Renal cortex interstitium (tissue), 11 donors: ENCODE measurements at regions not wholly inside any gene's neighbourhood (a gene's known extent, or its start where the extent isn't known, plus 50 kb on each side); places are given as distances from the start of the nearest gene placed in this dataset.

Experiments used
- DNase-seq, 11 donors: peaks; one replicate each; pipeline ENCODE4 v3.0.0-alpha.2; 2013; ENCODE audit warnings: low read depth in 9 of 11, low spot score in 4 of 11; ENCODE audit errors: extremely low read depth in 1 of 11

DNA sequence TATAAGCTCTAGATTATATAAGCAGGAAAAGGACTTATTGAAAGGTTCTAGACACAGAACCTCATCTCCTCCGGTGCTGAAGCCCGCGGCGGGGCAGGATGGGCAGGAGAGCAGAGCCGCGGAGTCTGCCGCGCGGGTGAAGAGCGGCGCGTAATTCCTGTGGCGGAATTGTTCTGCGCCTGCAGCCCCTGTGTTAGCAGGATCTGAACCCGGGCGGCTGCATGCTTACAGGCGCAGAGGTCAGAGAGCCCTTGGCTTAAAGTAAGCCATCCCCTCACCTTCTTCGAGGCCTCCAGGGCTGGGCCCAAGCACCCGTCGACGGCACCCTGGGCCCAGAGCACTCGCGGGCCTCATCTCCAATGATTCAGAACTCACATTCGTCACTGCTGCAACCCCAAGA, 89.3 kb downstream of the FASLG start:
- DNase-seq: no peak

DNA sequence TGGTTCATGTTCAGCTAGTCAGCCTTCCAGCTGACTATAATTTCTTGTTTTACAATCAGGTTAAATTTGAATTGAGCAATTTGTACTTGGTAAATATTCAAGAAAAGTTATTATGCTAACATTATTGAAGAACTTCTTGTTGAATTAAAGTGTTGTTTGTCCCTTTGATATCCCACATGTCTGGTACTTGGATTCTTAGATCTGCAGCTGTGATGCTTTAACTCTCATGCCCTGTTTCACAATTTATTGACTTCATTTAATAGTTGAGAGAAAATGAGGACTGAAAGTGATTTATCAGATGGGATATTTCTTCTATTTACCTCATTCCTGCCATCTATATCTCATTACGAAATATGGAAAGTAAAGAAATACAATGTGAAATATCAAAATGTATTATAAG, 92.8 kb downstream of the FASLG start:
- no peak for DNase-seq

DNA sequence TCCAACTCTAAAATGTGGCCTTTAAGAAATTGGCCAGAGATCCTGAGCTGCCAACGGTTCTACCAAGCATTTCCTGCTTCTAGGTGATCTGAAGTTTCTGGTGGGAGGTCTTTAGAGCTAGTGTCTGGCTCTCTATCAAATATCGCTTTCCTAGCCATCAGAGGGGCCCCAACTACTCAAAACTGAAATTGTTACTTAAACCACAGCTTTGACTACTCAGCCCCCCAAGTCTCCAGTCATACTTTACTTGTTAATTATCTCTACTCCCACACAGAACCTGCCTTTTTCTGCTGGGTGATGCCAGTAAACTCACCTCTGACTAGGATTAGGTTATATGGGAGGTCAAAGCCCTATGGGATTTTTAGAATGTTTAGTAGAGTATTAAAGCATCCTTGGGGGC, 95.1 kb downstream of the FASLG start:
- DNase-seq: no peak

DNA sequence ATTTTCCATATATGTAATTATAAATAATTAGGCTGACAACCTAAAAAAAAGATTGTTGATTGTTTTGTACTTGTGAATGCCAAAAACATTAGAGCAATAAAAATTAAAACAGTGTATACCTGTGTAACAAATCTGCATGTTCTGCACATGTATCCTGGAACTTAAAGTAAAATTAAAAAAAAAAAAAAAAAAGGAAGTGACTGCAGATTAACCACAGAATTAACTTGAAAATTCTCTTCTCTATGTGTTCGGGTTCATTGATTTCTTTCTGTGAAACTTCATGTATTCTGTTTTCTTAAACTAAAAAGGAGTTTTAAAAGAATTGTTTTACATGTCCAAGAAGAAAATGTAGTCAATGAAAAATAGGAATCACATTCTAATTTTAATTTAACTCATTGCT, 95.7 kb downstream of the FASLG start:
- no peak for DNase-seq

DNA sequence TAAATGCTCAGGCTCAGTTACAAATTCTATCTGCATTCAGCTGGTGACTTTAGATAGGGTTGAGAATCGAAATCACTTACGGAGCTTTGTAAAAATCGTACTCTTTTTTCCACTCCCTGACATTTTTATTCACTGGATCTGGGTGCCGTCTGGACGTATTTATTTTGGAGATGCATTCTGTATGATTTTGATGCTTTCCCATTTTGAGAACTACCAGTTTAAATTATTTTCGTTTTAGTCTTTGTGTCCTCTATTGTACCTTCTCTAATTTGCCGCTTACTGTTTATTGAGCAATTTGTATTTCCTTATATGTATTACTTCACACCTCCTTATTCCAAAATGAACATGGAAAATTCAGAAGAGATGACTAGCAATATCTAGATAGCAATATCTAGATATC, 96.2 kb downstream of the FASLG start:
- no peak for DNase-seq

DNA sequence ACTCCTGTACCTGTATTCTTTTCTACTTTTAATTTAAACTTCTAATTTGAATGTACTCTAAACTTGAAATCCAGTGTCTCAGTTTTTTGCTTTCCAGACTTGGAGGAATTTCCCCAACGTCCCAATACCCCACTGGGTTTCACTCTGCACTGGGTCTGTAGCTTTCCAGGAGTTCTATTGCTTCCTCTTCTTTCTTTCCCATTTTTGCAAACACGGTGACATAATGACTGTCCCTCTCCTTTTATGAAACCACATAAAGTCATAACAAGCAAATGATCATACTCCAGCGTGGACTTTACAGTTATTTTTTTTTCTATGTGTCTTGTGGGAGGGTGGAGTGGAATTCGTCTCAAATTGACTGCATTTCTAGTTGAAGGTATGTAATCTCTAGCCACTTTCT, 97.1 kb downstream of the FASLG start:
- no peak for DNase-seq

DNA sequence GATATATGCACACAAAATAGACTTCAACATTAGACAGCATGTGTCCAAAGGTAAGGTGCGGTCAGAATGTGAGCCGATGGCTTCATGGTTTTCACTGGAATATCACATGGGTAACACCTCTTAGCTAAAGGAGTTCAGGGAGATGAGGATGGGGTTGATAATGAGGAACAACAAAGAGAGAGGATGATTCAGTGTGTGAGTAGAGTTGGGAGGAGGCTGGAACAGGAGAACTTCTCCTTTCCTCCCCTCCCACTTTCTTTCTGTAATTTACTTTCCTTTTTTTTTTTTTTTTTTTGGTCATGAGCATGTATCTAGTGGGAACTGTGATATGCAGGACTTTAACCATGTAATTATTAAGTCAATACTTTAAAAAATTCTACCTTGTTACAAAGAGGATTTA, 99.4 kb downstream of the FASLG start:
- no peak for DNase-seq

DNA sequence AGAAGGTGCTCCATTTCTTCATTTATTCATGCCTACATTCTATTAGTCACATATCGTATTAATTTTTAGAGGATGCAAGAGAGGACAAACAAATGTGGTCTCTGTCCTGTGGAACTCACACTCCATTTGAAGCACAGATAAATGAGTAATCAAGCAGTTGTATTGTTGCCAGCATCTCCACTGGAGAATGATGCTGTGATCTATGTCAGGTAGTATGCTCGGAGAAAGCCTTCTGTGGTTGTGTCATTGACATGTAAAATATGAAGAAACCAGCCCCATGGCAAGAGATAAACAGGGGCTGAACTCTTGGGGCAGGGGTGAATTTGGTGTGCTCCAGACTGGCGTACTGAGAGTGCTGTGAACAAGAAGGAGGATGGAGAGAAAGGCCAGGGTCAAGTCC, 101.2 kb downstream of the FASLG start:
- no peak for DNase-seq

DNA sequence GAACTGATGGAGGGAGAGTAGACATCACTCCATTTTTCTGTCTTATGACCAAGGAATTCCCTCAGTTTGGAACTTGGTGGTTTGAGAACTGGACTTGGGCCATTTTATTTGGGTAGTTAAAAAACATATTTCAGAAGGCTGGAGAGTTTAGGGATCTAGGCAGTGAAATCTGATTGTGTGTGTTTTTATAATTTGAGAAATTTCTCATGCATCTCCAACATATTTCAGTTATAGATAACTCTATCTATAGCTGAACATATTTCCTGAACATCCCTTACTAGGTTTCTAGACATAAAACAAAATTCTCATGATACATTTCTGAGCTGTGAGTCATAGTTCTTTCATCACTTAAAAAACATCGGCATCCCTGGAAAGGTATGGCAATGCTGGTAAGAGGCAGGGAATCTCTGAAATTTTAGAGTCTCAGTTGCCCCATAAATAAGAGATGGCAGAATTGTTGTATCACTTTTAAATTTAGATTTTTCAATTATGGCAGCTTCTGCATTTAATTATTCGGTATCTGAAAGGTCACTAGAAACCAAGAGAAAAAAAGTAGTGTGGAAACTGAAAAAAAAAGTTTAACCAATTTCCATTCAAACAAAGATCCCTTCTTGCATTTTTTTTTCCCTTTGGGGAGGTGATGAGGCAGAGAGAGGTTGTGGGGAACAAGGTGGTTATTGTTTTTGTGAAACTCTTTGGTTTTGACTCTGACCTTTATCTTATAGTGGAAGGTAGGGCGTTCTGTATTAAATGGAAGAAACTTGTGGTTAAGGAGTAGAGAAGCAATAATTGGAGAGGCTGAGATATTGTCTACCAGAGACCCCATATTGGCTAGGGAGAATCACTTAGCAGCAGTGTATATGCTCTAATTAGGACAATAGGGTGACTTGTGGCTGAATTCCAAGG, 102.9 kb downstream of the FASLG start:
- DNase-seq: no peak

DNA sequence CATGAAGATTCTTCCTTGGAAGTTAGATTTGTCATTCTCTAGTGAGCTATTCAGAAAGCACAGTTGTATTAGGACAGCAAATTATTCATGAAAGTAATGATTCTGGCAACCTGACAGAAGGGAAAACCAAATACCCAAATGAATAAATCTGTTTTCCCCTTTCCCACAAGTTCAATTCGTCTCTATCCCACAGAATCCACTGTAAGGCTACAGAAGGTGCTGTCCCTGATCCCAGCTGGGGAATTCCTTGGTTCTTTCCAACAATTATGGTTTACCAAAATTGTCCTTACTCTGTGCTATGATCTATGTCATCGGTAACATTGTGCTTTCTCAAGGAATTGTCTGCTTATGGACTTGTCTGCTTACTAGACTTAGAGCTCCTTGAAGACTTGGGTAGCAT, 104.2 kb downstream of the FASLG start:
- no peak for DNase-seq

DNA sequence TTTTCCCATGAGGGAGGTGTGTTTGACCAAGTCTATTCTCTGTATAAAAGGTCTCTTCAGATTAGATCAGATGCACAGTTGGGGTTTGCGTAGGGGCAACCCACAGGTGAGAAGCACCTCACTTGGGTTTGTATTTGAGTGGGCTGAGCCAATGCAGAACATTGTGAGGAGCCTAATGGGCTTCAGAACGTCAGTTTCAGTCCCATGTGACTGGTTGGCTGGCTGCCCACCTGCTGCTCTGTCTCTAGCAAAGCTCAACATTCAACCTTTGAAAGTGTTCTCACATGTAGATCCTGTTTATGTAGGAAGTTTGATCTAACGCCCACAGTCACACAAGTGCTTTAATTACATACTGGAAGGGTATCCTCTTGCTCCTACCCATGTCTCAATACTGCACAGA, 105.5 kb downstream of the FASLG start:
- DNase-seq: no peak

DNA sequence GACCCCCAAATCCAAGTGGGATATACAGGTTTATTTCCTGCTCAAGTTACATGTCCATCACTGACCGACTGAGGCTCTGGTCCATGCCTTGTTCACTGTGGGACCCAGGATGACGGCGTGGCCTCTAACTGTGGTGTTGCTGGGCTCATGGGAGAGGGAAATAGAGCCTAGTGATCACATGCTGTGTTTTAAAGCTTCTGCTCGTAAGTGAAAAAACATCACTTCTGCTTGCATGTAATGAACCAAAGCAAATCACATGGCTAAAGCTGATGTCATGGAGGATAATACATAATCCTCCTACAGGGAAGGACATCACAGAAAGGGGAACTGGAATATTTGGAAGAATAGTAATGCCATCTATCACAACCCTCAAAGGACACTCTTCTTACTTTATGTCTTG, 107.6 kb downstream of the FASLG start:
- DNase-seq: no peak

DNA sequence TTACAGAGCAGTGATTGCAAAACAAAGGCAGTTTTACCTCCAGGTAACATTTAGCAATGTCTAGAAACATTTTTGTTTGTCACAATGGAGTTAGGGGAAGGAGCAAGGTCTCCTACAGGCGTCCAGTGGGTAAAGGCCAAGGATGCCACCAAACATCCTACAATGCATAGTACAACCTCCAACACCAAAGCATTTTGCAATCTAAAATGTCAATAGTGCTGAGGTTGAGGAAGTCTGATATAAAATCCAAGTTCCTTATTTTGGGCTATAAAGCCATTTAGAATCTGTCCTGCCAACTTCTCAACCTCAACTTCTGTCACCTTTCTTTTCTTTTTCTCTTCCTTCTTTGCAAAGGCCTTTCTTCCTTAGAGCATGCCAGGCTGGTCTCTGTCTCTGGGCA, 111.2 kb downstream of the FASLG start:
- DNase-seq: no peak

DNA sequence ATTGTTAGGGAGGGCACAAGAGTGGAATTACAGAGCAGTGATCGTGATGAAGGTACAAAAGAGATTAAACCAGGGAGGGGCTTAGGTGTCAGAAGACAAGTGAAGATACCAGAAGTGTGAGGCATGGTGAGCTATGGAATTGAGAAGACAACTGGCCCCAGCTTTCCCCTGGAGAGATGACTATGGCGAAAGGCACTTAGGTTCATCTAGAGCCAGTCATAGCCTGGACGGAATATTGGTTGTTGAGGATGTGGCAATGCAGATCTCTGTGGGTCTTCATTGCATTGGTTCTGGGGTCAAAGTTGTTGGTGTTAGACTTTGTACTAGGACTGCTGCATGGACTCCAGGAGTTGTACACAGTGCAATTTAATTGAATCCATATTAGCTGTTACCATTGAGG, 115.7 kb downstream of the FASLG start:
- no peak for DNase-seq

DNA sequence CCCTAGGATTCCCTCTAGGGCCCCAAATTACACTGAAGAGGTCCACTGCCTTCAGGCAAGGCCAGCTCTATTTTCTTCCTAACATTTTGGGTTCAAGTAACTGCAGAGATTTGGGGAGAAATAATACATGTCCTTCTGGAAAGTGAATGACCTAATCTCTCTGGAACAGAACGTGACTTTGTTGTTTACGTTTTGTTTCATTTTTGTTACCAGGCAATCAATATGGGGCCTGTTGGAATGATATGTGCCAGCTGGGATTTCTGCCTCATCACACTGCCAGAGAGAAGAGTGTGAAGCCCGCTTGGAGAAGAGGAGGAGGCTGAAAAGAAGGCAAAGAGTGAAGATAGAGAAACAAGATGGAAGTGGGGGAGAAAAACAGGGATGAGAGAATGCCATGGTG, 116.7 kb downstream of the FASLG start:
- DNase-seq: no peak

DNA sequence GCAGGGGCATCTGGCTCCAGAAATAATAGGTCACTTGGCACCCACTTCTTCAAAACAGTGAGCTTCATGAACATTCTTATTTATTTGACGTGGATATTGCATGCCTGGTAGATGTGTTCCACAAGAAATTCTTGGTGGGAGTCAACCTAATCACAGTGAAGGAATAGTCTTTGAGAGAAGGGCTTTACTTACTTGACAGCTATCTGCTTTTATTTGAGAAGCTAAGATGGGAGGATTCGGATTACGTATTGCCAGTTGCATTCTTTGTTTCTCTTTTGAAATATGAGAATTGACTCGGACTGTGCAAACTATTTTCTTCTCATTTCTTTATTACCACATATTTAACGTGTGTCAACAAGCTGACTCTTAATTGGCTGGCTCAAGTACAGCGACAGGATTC, 117.2 kb downstream of the FASLG start:
- no peak for DNase-seq

DNA sequence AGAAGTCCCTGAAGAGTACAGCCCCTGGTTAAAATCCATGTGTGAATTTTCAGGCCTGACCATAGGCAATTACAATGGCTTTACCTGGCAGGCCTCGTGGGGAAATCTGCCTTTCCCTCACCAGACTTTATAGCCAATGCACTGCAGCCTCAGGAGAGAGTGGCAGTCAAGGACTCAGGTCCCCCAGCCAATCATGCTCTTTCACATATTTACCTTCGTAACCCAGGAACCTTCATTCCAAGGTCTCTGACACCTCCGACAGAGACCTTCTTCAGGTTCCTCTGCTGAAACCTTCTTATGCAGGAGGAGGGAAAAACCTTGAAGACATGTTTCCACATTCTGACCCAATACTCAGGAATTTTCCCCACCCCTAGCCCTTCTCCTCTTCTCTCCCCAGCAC, 118.9 kb downstream of the FASLG start:
- DNase-seq: no peak

DNA sequence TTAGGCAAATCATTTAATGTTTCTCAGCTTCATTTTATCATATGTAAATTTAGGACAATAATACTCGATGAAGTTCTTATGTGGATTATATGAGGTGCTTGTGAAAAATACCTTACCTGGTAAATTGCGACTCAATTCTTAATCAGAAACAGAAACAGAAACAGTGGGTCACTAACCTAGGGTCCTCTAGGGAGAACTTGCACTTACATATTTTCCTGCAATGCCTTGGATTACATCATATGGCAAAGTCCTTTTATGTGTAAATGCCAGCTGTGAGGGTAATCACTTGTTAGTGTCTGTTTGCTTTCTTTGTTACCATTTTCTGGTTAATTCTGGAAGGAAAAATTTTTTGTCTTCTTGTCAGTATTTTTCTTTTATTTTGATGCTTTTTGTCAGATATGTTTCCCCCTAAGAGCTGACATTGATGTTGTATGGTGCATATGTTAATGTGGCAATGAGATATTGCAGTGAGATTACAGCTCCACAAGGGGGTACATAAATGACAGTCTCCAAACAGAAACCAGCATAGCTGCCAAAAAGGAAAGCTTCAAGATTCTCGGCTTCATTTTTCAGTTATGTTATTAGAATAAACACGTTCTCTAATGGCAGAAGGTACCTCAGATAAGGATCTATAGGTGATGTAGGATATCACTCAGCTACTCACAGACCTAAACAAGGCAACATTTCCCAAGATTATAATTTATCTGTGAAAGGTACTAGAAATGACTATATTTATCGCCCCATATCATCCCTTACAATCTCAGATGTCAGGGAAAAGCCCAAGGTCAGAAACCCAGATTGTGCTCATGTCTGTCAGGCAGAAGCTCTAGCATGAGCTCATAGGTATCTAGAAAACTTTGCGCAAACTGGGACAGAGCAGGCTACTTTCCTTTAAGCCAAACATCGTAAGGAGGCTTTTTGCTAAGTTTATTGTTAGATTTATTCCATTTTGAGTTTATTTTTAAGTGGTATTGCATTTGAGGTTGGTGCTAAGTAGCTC, 119.9 kb downstream of the FASLG start:
- DNase-seq: no peak

DNA sequence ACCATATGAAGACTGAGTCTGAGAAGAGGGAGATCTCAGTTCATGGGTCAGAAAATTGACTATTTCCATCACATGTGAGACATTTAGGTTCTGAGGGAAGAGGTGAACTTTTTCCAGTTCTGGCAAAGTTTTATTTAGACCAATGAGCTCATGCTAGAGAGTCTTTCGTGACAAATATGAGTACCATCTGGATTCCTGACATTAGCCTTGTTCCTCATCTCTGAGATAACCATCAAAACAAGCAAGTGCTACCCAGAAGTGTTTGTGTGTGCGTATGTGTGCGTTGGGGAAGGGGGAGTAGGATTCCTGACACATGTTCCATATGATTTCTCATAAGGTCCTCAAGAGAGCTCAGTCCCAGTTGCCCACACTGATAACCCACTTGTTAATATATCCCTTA, 120.6 kb downstream of the FASLG start:
- no peak for DNase-seq

DNA sequence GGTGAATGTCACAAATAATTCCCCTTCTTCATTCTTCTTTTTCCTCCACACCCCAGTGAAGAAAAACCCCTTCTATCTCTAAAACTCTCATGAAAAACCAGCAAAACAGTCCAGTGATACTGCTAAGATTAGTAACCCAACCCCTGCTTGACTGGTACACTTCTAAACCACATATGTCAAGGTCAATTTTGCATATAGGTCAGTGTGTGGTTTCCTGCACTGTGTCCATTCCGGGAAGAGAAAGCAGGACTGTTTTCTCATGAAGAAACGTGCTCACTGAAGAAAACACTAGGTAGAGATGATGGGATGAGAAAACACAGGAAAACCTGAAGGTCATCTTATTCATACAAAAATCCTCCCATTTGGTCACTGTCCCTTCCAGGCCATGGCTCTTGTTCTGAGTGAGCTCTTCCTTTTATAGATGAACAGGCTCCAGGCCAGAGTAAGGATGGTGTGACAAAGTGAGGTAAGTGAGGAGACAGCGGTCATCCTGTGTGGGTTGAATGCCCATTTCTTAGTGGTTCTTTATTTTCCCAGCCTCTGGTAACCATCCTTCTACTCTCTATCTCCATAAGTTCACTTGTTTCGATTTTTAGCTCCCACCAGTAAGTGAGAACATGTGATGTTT, 122.7 kb downstream of the FASLG start:
- no peak for DNase-seq
